Stimulated activated naive B cell treated with anti-CD40 and anti-IgM and Interleukin-4, amounts not matched to agents 10 μg/mL and 1 μg/mL and 100 μg/mL, for 72 hours (primary cell): ENCODE measurements at regions not wholly inside any gene's neighbourhood (a gene's known extent, or its start where the extent isn't known, plus 50 kb on each side); places are given as distances from the start of the nearest gene placed in this dataset.
A peak's percentile ranks its signal among the peaks of the same experiment; 100 is the strongest.

Source experiments
- ATAC-seq, 2 donors: fragments of 150-1000 bp; cut with Tn5 transposase; replicated peaks; 2 replicates each; pipeline ENCODE4 v1.10.0; 2021; ENCODE audit warnings: moderate library complexity in 1 of 2
- DNase-seq: peaks from one replicate; pipeline ENCODE4 v3.0.0; 2021
- H3K27ac Mint-ChIP-seq: one replicate; pipeline ENCODE4 v1.8.0; 2022; ENCODE audit warnings: mild to moderate bottlenecking, mixed read lengths
- H3K27me3 Mint-ChIP-seq, 2 donors: one replicate each; pipeline ENCODE4 v1.8.0; 2022; ENCODE audit warnings: mixed read lengths in 2 of 2
- H3K36me3 Mint-ChIP-seq, 2 donors: one replicate each; pipeline ENCODE4 v1.8.0; 2022; ENCODE audit warnings: mixed read lengths in 2 of 2, mild to moderate bottlenecking in 1 of 2
- H3K4me1 Mint-ChIP-seq, 2 donors: one replicate each; pipeline ENCODE4 v1.8.0; 2022; ENCODE audit warnings: mixed read lengths in 2 of 2, mild to moderate bottlenecking in 1 of 2
- H3K4me3 Mint-ChIP-seq, 2 donors: one replicate each; pipeline ENCODE4 v1.8.0; 2022; ENCODE audit warnings: mild to moderate bottlenecking in 2 of 2, mixed read lengths in 2 of 2, moderate library complexity in 1 of 2
- H3K9me3 Mint-ChIP-seq, 2 donors: one replicate each; pipeline ENCODE4 v1.8.0; 2022; ENCODE audit warnings: mixed read lengths in 2 of 2, mild to moderate bottlenecking in 1 of 2

GRCh38 chr2:36088716-36089328 lies 266.8 kb upstream of the CRIM1 start:
- no peak for ATAC-seq
- H3K4me1 Mint-ChIP-seq, result no peaks in the 10 kb centered on the region
- H3K27me3 Mint-ChIP-seq, result peaks cover 0 to 4% of the 10 kb centered on the region in 2 donors
- DNase-seq, result no peak
- H3K27ac Mint-ChIP-seq, result no peak overlapping the region
- no peaks in the 10 kb centered on the region for H3K36me3 Mint-ChIP-seq
- H3K9me3 Mint-ChIP-seq, result peaks cover 0 to 14% of the 10 kb centered on the region in 2 donors
- H3K4me3 Mint-ChIP-seq, result no peak overlapping the region

DNA sequence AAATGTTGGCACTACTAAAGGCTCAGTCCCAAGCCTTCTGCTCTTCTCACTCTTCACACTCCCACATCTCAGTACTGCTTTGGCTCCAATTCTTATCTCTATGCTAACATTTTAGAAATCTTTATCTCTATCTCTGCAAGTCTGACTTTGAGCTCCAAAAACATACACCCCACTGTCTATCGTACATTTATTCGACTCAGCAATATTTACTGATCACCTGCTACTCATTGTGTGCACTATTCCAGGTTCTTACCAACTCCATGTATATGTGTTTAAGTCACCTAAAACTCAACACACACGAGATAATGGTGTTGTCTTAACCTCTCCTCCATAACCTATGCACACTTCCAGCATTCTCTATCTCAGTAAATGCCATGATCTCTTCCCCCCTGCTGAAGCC lies 268.2 kb upstream of the CRIM1 start:
- Mint-ChIP-seq H3K27ac (no peak overlapping the region), H3K9me3 (peaks cover 0 to 6% of the 10 kb centered on the region in 2 donors), H3K36me3 (no peaks in the 10 kb centered on the region), H3K27me3 (no peaks in the 10 kb centered on the region), H3K4me3 (no peak overlapping the region), H3K4me1 (no peaks in the 10 kb centered on the region)
- no peak for ATAC-seq
- DNase-seq, result no peak

GRCh38 chr2:36079793-36080192 lies 275.8 kb upstream of the CRIM1 start:
- H3K4me1 Mint-ChIP-seq, result no peaks in the 10 kb centered on the region
- H3K36me3 Mint-ChIP-seq, result no peaks in the 10 kb centered on the region
- no peaks in the 10 kb centered on the region for H3K9me3 Mint-ChIP-seq
- no peak overlapping the region for H3K27ac Mint-ChIP-seq
- peaks cover 0 to 12% of the 10 kb centered on the region in 2 donors for H3K27me3 Mint-ChIP-seq
- ATAC-seq (no peak), DNase-seq (no peak)
- H3K4me3 Mint-ChIP-seq, result no peak overlapping the region

DNA sequence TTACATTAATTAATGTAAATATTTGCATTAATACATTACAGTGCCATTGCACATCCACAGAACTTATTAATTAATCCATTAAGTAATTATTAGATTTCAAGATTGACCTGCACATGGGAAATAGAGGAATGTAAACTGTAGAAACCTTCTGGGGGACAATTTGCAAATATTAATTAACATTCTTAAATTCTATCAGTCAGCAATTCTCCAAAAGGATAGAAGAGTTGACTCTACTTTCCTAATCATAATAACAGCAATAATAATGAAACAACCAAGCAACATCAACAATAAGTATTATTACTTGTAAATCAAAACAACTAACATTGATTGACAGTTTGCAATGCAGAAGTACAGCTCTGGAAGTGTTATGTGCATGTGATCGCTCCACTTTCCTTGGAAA lies 281.6 kb upstream of the CRIM1 start:
- no peaks in the 10 kb centered on the region for H3K4me1 Mint-ChIP-seq

GRCh38 chr2:36071698-36072097 lies 283.9 kb upstream of the CRIM1 start:
- no peak overlapping the region for H3K4me3 Mint-ChIP-seq
- no peak overlapping the region for H3K27ac Mint-ChIP-seq
- H3K4me1 Mint-ChIP-seq, result no peaks in the 10 kb centered on the region
- H3K36me3 Mint-ChIP-seq, result no peaks in the 10 kb centered on the region
- H3K27me3 Mint-ChIP-seq, result peaks cover 0 to 3% of the 10 kb centered on the region in 2 donors
- DNase-seq (no peak), ATAC-seq (no peak)
- peaks cover 3 to 4% of the 10 kb centered on the region in 2 donors for H3K9me3 Mint-ChIP-seq

More for the DNA sequence above, 281.6 kb upstream of the CRIM1 start:
- H3K4me3 Mint-ChIP-seq, result no peak overlapping the region
- H3K27ac Mint-ChIP-seq, result no peak overlapping the region
- H3K36me3 Mint-ChIP-seq, result no peaks in the 10 kb centered on the region
- H3K9me3 Mint-ChIP-seq, result peaks cover 0 to 2% of the 10 kb centered on the region in 2 donors
- ATAC-seq (no peak), DNase-seq (no peak)
- H3K27me3 Mint-ChIP-seq, result peaks cover 0 to 12% of the 10 kb centered on the region in 2 donors

DNA sequence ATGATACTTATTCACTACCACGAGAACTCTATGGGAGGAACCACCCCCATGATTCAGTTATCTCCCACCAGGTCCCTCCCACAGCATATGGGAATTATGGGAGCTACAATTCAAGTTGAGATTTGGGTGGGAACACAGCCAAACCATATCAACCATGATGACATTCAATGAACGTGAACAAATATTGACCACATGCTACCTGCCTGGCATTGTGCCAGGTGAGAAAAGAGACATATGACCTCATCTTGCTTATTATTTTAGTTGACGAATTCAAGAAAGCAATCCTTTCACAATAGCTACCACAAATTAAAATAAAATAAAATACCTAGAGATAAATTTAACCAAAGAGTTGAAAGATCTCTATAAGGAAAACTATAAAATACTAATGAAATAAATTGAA lies 286.5 kb upstream of the CRIM1 start:
- no peak overlapping the region for H3K27ac Mint-ChIP-seq
- H3K9me3 Mint-ChIP-seq, result peaks cover 4 to 5% of the 10 kb centered on the region in 2 donors
- H3K4me3 Mint-ChIP-seq, result no peak overlapping the region
- no peaks in the 10 kb centered on the region for H3K27me3 Mint-ChIP-seq
- no peaks in the 10 kb centered on the region for H3K36me3 Mint-ChIP-seq
- ATAC-seq (no peak), DNase-seq (no peak)
- no peaks in the 10 kb centered on the region for H3K4me1 Mint-ChIP-seq

- DNase-seq (no peak), ATAC-seq (no peak)
- Mint-ChIP-seq H3K36me3 (no peaks in the 10 kb centered on the region), H3K27me3 (peaks cover 6 to 7% of the 10 kb centered on the region in 2 donors), H3K4me3 (no peak overlapping the region), H3K9me3 (peaks cover 6 to 10% of the 10 kb centered on the region in 2 donors), H3K27ac (no peak overlapping the region), H3K4me1 (no peaks in the 10 kb centered on the region)
These were observed 287.5 kb upstream of the CRIM1 start for GRCh38 chr2:36068086-36068485.

DNA sequence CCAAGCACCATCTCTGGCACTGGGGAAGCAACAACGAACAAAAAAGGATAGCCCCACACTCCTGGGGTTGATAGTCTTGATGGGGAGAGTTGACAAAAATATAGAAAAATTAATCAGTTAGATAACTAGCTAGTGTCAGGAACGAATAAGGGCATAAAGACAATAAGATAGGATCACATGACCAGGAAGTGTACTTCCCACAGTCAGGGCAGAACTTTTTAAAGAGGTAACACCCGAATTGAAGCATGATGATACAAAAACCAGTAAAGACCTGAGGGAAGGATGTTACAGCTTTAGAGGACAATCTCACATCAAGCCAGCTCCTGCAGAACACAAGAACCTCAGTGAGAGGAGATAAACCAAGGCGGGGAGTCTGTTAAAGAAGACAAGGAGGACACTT lies 295.4 kb upstream of the CRIM1 start:
- H3K27ac Mint-ChIP-seq, result no peak overlapping the region
- no peak for DNase-seq

GRCh38 chr2:36059691-36060090 lies 295.9 kb upstream of the CRIM1 start:
- peaks cover 7 to 19% of the 10 kb centered on the region in 2 donors for H3K4me1 Mint-ChIP-seq
- DNase-seq, result no peak
- no peak overlapping the region for H3K27ac Mint-ChIP-seq
- no peak overlapping the region for H3K4me3 Mint-ChIP-seq
- H3K9me3 Mint-ChIP-seq, result peaks cover 8 to 13% of the 10 kb centered on the region in 2 donors
- H3K36me3 Mint-ChIP-seq, result peaks cover 2 to 3% of the 10 kb centered on the region in 2 donors
- H3K27me3 Mint-ChIP-seq, result peaks cover 7 to 15% of the 10 kb centered on the region in 2 donors
- ATAC-seq, result peak; percentile 96 to 97

More for the DNA sequence above, 295.4 kb upstream of the CRIM1 start:
- H3K36me3 Mint-ChIP-seq, result peaks cover 2 to 3% of the 10 kb centered on the region in 2 donors
- ATAC-seq, result peak; percentile 33 to 34
- H3K4me3 Mint-ChIP-seq, result no peak overlapping the region
- H3K27me3 Mint-ChIP-seq, result peaks cover 7 to 15% of the 10 kb centered on the region in 2 donors
- H3K9me3 Mint-ChIP-seq, result peaks cover 10 to 13% of the 10 kb centered on the region in 2 donors
- peaks cover 7 to 19% of the 10 kb centered on the region in 2 donors for H3K4me1 Mint-ChIP-seq

DNA sequence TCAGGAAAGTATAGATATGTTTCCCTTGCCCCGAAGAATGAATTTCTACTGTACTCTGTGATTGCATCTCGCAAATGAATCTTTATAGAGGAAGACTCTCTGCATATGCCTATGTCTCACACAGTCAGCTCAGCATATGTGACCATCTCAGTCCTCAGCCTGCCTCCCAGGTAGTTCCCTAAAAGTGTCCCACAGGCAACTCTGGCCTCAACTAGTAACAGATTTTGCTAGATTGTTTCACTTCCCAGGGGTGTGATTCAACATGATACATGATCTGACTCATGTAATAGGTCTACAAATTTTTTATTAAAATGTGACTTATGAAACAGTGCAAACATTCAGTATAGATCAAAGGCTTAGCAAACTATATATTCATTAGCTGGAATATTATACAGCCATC lies 296.6 kb upstream of the CRIM1 start:
- peak; percentile 0 for DNase-seq
- peaks cover 7 to 15% of the 10 kb centered on the region in 2 donors for H3K27me3 Mint-ChIP-seq
- peak; percentile 65 to 78 for ATAC-seq
- peaks cover 7 to 19% of the 10 kb centered on the region in 2 donors for H3K4me1 Mint-ChIP-seq
- H3K36me3 Mint-ChIP-seq, result peaks cover 2 to 3% of the 10 kb centered on the region in 2 donors
- H3K9me3 Mint-ChIP-seq, result peaks cover 8 to 13% of the 10 kb centered on the region in 2 donors
- no peak overlapping the region for H3K27ac Mint-ChIP-seq
- H3K4me3 Mint-ChIP-seq, result no peak overlapping the region

DNA sequence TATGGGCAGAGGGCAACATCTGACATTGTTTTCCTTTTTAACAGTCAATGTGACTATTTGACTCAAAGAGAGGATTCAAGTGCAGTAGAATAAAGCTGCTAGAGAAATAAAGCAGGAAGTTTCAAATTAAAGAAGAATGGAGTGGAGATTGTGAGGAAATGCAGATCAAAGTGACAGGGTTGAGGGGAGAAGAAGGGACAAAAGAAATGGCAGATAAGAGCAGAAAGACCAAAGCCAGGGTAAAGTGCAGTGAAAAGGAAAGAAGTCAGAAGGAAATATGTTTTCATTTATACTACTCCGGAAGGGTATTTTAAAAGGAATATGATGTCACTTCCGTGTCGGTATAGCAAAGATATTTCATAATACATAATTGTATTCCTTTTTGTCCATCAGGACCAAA lies 297.5 kb upstream of the CRIM1 start:
- no peak for ATAC-seq
- Mint-ChIP-seq H3K9me3 (peaks cover 6 to 7% of the 10 kb centered on the region in 2 donors), H3K27ac (no peak overlapping the region), H3K36me3 (peaks cover 2 to 3% of the 10 kb centered on the region in 2 donors), H3K27me3 (peaks cover 2 to 8% of the 10 kb centered on the region in 2 donors), H3K4me1 (peaks cover 7 to 19% of the 10 kb centered on the region in 2 donors), H3K4me3 (no peak overlapping the region)
- no peak for DNase-seq

GRCh38 chr2:36052819-36053218 lies 302.8 kb upstream of the CRIM1 start:
- H3K4me1 Mint-ChIP-seq, result peaks cover 0 to 1% of the 10 kb centered on the region in 2 donors
- H3K27ac Mint-ChIP-seq, result no peak overlapping the region
- no peak for ATAC-seq
- peaks cover 9 to 12% of the 10 kb centered on the region in 2 donors for H3K9me3 Mint-ChIP-seq
- DNase-seq, result no peak
- H3K27me3 Mint-ChIP-seq, result peaks cover 0 to 9% of the 10 kb centered on the region in 2 donors
- H3K4me3 Mint-ChIP-seq, result no peak overlapping the region
- H3K36me3 Mint-ChIP-seq, result peaks cover 0 to 3% of the 10 kb centered on the region in 2 donors

- Mint-ChIP-seq H3K27ac (no peak overlapping the region), H3K27me3 (peaks cover 10 to 12% of the 10 kb centered on the region in 2 donors), H3K36me3 (no peaks in the 10 kb centered on the region), H3K9me3 (peaks cover 5 to 7% of the 10 kb centered on the region in 2 donors), H3K4me3 (no peak overlapping the region), H3K4me1 (peaks cover 0 to 11% of the 10 kb centered on the region in 2 donors)
- DNase-seq, result no peak
- ATAC-seq, result peak; percentile 52 to 67
These were observed 311.2 kb upstream of the CRIM1 start for GRCh38 chr2:36044411-36044810.

GRCh38 chr2:36035137-36035536 lies 320.4 kb upstream of the CRIM1 start:
- no peak overlapping the region for H3K4me3 Mint-ChIP-seq

GRCh38 chr2:36032046-36032445 lies 323.5 kb upstream of the CRIM1 start:
- Mint-ChIP-seq H3K27ac (no peak overlapping the region), H3K4me1 (no peaks in the 10 kb centered on the region), H3K9me3 (peaks cover 7 to 11% of the 10 kb centered on the region in 2 donors), H3K4me3 (no peak overlapping the region), H3K36me3 (no peaks in the 10 kb centered on the region), H3K27me3 (no peaks in the 10 kb centered on the region)
- no peak for DNase-seq
- ATAC-seq, result no peak

More at GRCh38 chr2:36035137-36035536, 320.4 kb upstream of the CRIM1 start:
- Mint-ChIP-seq H3K36me3 (no peaks in the 10 kb centered on the region), H3K4me1 (no peaks in the 10 kb centered on the region), H3K9me3 (peaks cover 7 to 12% of the 10 kb centered on the region in 2 donors), H3K27ac (no peak overlapping the region), H3K27me3 (no peaks in the 10 kb centered on the region)
- DNase-seq (no peak), ATAC-seq (no peak)
